Ovary (tissue), 7 donors: ENCODE measurements at regions not wholly inside any gene's neighbourhood (a gene's known extent, or its start where the extent isn't known, plus 50 kb on each side); places are given as distances from the start of the nearest gene placed in this dataset.
"Not testable (repeated sequence)": the region's sequence is repeated elsewhere in the genome, so short reads cannot be mapped to it uniquely, and the experiment has no call there.

Source experiments
- DNase-seq, 5 donors: peaks; one replicate each; pipeline ENCODE4 v3.0.0-alpha.2; 2019 to 2020
- H3K27ac ChIP-seq, 2 donors: fragments of 200-600 bp; one replicate each; pipeline versions ENCODE4 v1.5.1 to v1.8.0; 2019 to 2022
- H3K27me3 ChIP-seq: fragments of 200-600 bp; one replicate; pipeline ENCODE4 v1.8.0; 2022
- H3K36me3 ChIP-seq: fragments of 200-600 bp; sonication (generic); one replicate; pipeline ENCODE4 v1.5.1; 2019
- H3K4me1 ChIP-seq: one replicate; pipeline ENCODE4 v1.8.1; 2013; ENCODE audit warnings: mild to moderate bottlenecking, moderate library complexity; ENCODE audit not compliant: insufficient read depth
- H3K4me3 ChIP-seq: fragments of 200-600 bp; sonication (generic); one replicate; pipeline ENCODE4 v1.5.1; 2017
- H3K9me3 ChIP-seq, 2 donors: fragments of 200-600 bp in 1 of 2; sonication (generic) in 1 of 2; one replicate each; pipeline versions ENCODE4 v1.5.1 to v1.8.1; 2013 to 2019; ENCODE audit warnings: mild to moderate bottlenecking in 1 of 2, moderate library complexity in 1 of 2
- EP300 ChIP-seq: sonication (generic); formaldehyde crosslinking; IDR thresholded peaks from one replicate; pipeline ENCODE4 v1.6.1; 2017; ENCODE audit warnings: antibody characterized with exemption
- POLR2A ChIP-seq: fragments of 450-650 bp; IDR thresholded peaks from one replicate; pipeline ENCODE4 v1.6.1; 2017; ENCODE audit warnings: antibody characterized with exemption, mild to moderate bottlenecking, moderate library complexity
- WGBS, 3 donors: extraction: QIAGEN DNeasy Blood & Tissue Kit in 1 of 3; methylation state at CpG; one replicate each; pipeline versions ENCODE4 v1.1.5 to v1.1.7; 2013 to 2017; 5-methylcytosine and 5-hydroxymethylcytosine counted together
- intact Hi-C, 4 donors: fragments of 100-400 bp; cut with DNase I; formaldehyde crosslinking; loops; one replicate each; pipeline versions ENCODE4 v1.11.0 to v1.15.1; 2022 to 2023
- TF ChIP-seq, protein P1 (sequence below), 3 donors: fragments of 450-650 bp in 2 of 3; fragments of 200-600 bp in 1 of 3; IDR thresholded peaks; one replicate each; pipeline versions ENCODE4 v1.5.1 to v1.8.0; 2016 to 2022; ENCODE audit warnings: antibody characterized with exemption in 3 of 3, mild to moderate bottlenecking in 1 of 3
- donor health status: DM: no; HTN: no; CAD: no; lungs with moderate emphysema.
- donor health status: DM: no; HTN: no; CAD: no.
- donor health status: Bipolar disorder and iron deficiency.
- donor health status: DM: no; HTN: no; CAD: no.
- donor health status: DM: yes; HTN: yes; CAD: no.

DNA sequence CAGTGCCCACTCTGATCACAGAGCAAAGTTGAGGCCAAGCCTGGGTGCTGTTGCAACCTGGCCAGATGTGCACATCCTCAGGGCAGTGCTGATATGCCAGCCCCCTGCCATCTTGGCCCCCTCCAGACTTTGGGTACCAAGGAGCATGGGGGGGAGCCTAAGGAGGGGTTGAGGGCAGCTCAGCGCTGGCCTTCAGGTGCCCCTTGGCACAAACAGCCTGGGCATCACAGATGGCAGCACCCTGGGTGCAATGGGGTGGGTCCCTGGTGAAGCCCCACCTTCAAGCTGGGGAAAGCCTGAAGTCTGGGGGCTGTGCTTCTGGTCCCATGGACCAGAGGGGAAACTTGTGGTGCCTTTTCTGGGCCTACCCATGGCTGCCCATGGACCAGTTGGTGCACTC, 163.0 kb downstream of the FAM47A start:
- WGBS, 3 donors: 74 to 78% (median 77%) methylated on average over 1 of the region's 1 CpG
- intact Hi-C loops: no loop called here

GRCh38 chrX:33968611-33969010, 163.5 kb downstream of the FAM47A start:
- 49 to 72% (median 56%) methylated on average over 2 to 4 of the region's 4 CpGs for WGBS, 3 donors
- Histone ChIP-seq H3K36me3 (no peaks in the 10 kb centered on the region), H3K27ac (no peak overlapping the region), H3K27me3 (no peaks in the 10 kb centered on the region), H3K9me3 (no peaks in the 10 kb centered on the region), H3K4me1 (no peaks in the 10 kb centered on the region), H3K4me3 (no peak overlapping the region)
- intact Hi-C loops: no loop called here
- no peak for DNase-seq
- TF ChIP-seq, protein P1, sequence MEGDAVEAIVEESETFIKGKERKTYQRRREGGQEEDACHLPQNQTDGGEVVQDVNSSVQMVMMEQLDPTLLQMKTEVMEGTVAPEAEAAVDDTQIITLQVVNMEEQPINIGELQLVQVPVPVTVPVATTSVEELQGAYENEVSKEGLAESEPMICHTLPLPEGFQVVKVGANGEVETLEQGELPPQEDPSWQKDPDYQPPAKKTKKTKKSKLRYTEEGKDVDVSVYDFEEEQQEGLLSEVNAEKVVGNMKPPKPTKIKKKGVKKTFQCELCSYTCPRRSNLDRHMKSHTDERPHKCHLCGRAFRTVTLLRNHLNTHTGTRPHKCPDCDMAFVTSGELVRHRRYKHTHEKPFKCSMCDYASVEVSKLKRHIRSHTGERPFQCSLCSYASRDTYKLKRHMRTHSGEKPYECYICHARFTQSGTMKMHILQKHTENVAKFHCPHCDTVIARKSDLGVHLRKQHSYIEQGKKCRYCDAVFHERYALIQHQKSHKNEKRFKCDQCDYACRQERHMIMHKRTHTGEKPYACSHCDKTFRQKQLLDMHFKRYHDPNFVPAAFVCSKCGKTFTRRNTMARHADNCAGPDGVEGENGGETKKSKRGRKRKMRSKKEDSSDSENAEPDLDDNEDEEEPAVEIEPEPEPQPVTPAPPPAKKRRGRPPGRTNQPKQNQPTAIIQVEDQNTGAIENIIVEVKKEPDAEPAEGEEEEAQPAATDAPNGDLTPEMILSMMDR (IDR thresholded peaks at IDR 0.05): no peak
- no peak for TF ChIP-seq POLR2A
- TF ChIP-seq EP300: no peak

More for the DNA sequence above, 163.0 kb downstream of the FAM47A start:
- no peak for TF ChIP-seq EP300
- no peak for TF ChIP-seq POLR2A
- TF ChIP-seq, protein P1 (IDR thresholded peaks at IDR 0.05): no peak
- H3K27me3 ChIP-seq: no peaks in the 10 kb centered on the region
- no peaks in the 10 kb centered on the region for H3K9me3 ChIP-seq
- H3K27ac ChIP-seq: no peak overlapping the region
- no peak for DNase-seq
- no peaks in the 10 kb centered on the region for H3K36me3 ChIP-seq
- no peak overlapping the region for H3K4me3 ChIP-seq
- H3K4me1 ChIP-seq: no peaks in the 10 kb centered on the region

- no peaks in the 10 kb centered on the region for H3K9me3 ChIP-seq
- 31 to 69% (median 53%) methylated on average over 2 of the region's 2 CpGs for WGBS, 3 donors
- DNase-seq: no peak
- intact Hi-C loops: no loop called here
- no peaks in the 10 kb centered on the region for H3K4me1 ChIP-seq
- TF ChIP-seq POLR2A (no peak), EP300 (no peak)
- TF ChIP-seq, protein P1 (IDR thresholded peaks at IDR 0.05): no peak
- no peak overlapping the region for H3K4me3 ChIP-seq
- H3K27ac ChIP-seq: no peak overlapping the region
- no peaks in the 10 kb centered on the region for H3K36me3 ChIP-seq
- H3K27me3 ChIP-seq: no peaks in the 10 kb centered on the region
Observed at GRCh38 chrX:33949300-33949699, 182.8 kb downstream of the FAM47A start.

DNA sequence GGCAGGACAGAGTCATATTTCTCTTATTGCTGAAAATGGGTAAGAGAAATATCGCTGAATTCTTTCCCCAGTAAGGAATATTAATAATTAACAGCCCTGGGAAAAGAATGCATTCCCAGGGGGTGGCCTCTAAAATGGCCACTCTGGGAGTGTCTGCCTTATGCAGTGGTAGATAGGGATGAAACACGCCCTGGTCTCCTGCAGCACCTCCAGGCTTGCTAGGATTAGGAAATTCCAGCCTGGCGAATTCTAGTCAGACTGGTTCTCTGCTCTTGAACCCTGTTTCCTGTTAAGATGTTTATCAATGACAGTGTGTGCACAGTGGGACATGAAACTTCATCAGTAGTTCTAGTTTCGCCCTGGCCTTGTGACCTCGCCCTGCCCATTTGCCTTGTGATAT, 205.9 kb downstream of the FAM47A start:
- H3K4me3 ChIP-seq, DNase-seq, H3K9me3 ChIP-seq, H3K27ac ChIP-seq, H3K36me3 ChIP-seq, intact Hi-C loops, H3K27me3 ChIP-seq, H3K4me1 ChIP-seq: not testable (repeated sequence)
- 82 to 88% (median 87%) methylated on average over 5 of the region's 5 CpGs for WGBS, 3 donors

DNA sequence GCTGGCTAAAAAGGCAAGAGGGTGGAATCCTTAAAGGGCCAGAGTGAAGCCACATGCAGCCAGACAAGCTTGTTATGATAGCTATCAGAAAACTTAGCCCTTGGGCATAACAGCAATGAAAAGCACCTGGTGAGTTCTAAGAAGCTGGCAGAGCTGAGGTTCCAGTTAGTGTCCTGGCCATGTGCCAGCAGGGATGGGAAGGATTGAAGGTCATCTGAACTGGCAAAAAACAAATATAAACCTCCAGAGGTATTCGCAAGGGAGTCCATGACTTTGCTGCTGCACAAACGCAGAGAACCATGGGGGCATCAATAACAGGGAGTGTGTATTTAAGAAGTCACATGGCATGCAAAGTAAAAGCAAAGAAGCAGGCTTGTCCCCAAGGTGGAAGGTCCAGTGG, 208.9 kb downstream of the FAM47A start:
- TF ChIP-seq POLR2A (no peak), EP300 (no peak)
- TF ChIP-seq, protein P1 (IDR thresholded peaks at IDR 0.05): no peak
- Histone ChIP-seq H3K9me3 (no peaks in the 10 kb centered on the region), H3K4me1 (no peaks in the 10 kb centered on the region), H3K36me3 (no peaks in the 10 kb centered on the region), H3K27me3 (no peaks in the 10 kb centered on the region), H3K27ac (no peak overlapping the region), H3K4me3 (no peak overlapping the region)
- WGBS, 3 donors: 53 to 70% (median 57%) methylated on average over 2 of the region's 2 CpGs
- intact Hi-C loops: no loop called here
- DNase-seq: no peak
